HG03095 (cell line): ENCODE measurements at regions not wholly inside any gene's neighbourhood (a gene's known extent, or its start where the extent isn't known, plus 50 kb on each side); places are given as distances from the start of the nearest gene placed in this dataset.
"Not testable (repeated sequence)": the region's sequence is repeated elsewhere in the genome, so short reads cannot be mapped to it uniquely, and the experiment has no call there.

Experiments
- ATAC-seq: cut with Tn5 transposase; IDR thresholded peaks from one replicate; pipeline ENCODE4 v1.9.1; 2021; ENCODE audit warnings: moderate library complexity; ENCODE audit not compliant: unreplicated experiment

- no peak for ATAC-seq
Observed at GRCh38 chr1:105483436-105483835, 1573.0 kb upstream of the PRMT6 start.

DNA sequence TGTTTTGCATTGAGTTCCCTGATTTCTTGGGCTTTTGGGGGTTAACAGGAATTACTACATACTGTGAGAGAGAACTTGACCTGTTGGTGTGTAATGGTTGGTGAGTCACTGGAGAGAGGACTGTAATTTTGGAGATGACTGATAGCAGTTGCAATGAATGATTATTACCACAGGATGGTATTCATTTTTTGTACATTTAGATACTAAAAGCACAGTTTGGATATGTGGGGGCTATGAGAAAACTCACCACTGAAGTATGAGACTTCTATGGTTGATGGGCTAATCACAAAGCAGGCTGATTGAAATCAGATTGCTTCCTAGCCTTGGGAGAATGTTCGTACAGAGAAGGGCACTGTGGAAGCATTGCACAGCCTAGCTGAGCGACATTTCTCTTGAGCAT, 1571.3 kb upstream of the PRMT6 start:
- no peak for ATAC-seq

DNA sequence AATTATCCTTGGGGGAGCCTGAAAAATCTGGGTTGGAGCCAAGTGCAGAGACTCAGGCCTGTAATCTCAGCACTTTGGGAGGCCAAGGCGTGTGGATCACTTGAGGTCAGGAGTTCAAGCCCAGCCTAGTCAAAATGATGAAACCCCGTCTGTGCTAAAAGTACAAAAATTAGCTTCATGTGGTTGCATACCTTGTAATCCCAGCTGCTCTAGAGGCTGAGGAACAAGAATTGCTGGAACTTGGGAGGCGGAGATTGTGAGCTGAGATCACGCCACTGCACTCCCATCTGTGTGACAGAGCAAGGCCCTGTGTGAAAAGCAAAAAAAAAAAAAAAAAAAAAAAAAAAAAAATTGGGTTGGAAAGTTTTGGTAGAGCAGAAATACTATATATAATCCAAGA, 1563.6 kb upstream of the PRMT6 start:
- ATAC-seq, result no peak

GRCh38 chr1:105516068-105516467, 1540.4 kb upstream of the PRMT6 start:
- no peak for ATAC-seq

DNA sequence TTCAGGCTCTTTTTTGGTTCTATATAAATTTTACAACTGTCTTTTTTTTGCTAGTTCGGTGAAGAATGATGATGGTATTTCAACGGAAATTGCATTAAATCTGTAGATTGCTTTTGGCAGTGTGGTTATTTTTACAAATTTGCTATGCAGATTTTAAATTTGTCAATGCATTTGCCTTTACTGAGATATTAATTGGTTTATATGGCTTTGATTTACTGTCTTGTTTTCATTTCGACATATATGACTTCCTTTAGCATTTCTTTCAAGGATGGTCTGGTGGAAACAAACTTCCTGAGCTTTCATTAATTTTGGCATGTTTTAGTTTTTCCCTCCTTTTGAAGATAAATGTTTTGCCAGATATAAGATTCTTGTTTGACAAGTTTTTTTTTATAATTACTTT, 1522.5 kb upstream of the PRMT6 start:
- ATAC-seq, result no peak

GRCh38 chr1:105544475-105544874, 1512.0 kb upstream of the PRMT6 start:
- ATAC-seq, result no peak

GRCh38 chr1:105556266-105556665, 1500.2 kb upstream of the PRMT6 start:
- no peak for ATAC-seq

DNA sequence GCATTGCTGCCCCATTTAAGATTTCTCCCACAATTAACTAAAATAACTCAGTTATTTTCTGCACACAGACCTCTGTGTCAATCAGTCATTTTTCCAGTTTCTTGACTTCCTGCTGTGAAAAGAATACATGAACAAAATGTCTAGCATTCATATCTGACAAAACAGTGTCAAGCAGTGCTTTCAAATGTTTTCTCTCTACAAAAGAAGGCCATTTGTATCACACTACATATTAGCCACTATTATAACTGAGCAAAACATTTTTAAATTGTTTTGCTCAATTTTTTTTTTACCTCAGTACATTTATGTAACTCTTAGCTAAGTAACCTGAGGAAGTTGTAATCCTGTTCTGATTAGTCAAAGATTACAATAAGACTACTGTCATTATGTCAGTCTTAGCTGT, 1498.5 kb upstream of the PRMT6 start:
- no peak for ATAC-seq

GRCh38 chr1:105565006-105565405, 1491.5 kb upstream of the PRMT6 start:
- no peak for ATAC-seq

DNA sequence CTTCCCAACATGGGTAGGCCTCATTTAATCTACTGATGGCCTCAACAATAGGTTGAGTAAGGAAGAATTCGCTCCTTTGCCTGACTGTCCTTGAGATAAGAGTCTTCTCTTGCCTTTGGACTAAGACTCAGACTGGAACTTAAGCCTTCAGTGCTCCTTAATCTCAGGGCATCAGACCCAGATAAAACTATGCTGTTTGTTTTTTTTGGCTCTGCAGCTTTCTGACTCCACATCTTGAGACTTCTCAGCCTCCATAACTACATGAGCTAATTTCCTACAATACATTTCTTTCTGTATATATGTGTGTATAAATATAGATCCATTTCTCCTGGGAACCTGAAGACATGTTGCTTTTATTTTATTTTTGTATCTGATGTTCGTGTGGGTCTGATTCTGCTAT, 1470.7 kb upstream of the PRMT6 start:
- no peak for ATAC-seq

DNA sequence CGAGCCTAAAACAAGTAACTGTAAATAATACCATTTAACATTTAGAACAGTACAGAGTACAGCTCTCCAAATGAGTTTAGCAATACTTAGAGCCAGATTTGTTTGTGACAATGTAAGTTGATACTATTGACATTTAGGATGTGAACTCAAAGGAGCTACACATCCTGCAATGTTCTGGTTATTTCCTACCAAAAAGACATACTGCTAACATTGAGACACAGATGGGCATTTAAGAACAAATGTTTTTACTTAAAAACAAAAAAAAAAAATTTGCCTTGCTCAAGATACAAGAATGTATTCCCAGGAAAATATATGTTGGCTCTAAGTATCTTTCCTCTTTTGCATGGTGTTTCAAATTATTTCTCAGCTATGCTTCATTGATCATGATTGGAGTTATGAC, 1464.8 kb upstream of the PRMT6 start:
- ATAC-seq, result no peak

GRCh38 chr1:105608713-105609112, 1447.8 kb upstream of the PRMT6 start:
- no peak for ATAC-seq

GRCh38 chr1:105626276-105626987, 1430.0 kb upstream of the PRMT6 start:
- no peak for ATAC-seq

- ATAC-seq, result not testable (repeated sequence)
Observed at GRCh38 chr1:105631153-105631744, 1425.2 kb upstream of the PRMT6 start.

DNA sequence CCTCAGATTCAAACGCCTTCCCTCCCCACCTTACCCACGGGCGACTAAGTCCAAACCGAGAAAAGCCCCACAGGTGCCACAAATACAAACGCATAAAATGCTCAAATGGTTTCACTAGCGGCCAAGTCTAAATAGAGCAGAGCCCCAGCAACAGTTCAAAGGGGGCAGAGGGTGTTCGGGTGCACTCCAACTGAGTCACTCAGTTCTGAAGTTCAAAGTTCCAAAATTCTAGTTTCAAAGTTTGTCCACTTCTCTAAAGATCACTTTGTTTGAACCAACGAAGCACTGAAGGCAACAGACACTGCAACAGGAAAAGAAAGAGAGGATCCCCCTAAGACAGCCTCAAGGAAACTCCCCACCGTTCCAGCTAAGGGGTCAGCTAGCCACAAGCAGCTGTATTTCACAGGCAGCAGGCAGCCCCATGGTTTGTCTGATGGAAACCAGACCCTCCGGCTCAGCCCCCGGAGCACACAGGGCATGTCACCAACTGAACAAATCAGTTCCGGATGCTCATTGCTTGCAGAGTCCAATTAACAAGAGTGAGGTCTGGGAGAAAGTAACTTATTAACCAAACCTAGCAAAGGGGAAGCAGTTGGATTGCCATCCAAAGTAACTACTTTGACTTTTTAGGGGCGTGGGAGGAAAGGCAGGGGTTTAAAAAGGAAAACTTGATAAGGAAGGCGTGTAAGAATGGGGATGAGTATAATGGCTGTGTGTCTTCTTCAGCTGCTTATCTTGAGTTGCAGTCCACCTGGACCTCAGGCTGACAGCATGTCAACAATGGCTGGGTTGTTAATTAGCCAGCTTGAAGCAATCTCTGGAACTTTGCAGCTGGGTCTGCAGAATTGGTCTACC, 1423.9 kb upstream of the PRMT6 start:
- ATAC-seq, result no peak

GRCh38 chr1:105636052-105636451, 1420.4 kb upstream of the PRMT6 start:
- no peak for ATAC-seq

DNA sequence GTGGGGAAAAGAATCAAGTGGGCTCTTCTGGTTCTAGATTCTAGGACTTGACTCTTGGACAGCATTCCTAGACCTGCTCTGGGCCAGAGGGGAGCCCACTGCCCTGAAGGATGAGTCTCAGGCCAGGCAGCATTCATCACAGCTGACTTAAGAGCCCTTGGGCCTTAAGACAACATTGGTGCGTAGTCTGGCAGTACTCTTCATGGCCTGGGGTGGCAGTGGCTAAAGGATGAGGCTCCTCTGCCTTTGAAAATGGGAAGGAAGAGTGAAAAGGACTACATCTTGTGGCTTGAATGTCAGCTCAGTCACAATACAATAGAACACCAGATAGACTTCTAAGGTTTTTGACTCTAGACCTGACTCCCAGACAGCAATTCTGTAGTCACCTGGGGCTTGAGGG, 1415.1 kb upstream of the PRMT6 start:
- ATAC-seq, result no peak

- ATAC-seq, result no peak
Observed at GRCh38 chr1:105652109-105652508, 1404.4 kb upstream of the PRMT6 start.

DNA sequence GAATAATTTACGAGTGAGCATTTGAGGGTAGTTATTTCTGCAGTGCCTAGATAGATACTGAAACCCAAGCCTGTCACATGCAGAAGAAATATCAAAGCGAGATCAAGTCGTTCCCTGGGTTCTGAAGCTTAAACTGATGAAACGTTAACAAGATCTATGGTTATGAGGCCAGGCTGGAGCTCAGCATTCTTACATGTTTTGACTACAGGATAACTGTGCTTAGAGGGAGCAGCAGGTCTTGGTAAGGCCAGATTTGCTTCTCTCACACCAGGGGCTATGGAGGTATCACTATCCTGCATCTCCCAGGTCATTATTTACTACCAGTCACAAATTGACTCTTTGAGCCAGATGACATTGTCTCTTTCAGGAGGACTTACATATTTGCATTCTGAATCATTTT, 1401.4 kb upstream of the PRMT6 start:
- no peak for ATAC-seq

- ATAC-seq, result no peak
Observed at GRCh38 chr1:105664495-105664894, 1392.0 kb upstream of the PRMT6 start.

- no peak for ATAC-seq
Observed at GRCh38 chr1:105678334-105678733, 1378.1 kb upstream of the PRMT6 start.

GRCh38 chr1:105684714-105685113, 1371.8 kb upstream of the PRMT6 start:
- ATAC-seq, result no peak
